H1 (cell line): ENCODE measurements at regions not wholly inside any gene's neighbourhood (a gene's known extent, or its start where the extent isn't known, plus 50 kb on each side); places are given as distances from the start of the nearest gene placed in this dataset.

Experiments
- JUN ChIP-seq: IDR thresholded peaks from 2 replicates; pipeline ENCODE4 v1.6.1; 2011; ENCODE audit warnings: low read depth, mild to moderate bottlenecking, improper control_type of control experiment, low read length
- SIX5 ChIP-seq: IDR thresholded peaks from 2 replicates; pipeline ENCODE4 v1.6.1; 2011; ENCODE audit warnings: mild to moderate bottlenecking, low read depth, low read length

- no peak for TF ChIP-seq SIX5
- TF ChIP-seq JUN = no peak
Measured at GRCh38 chr12:33828326-33828725, 194.0 kb upstream of the ALG10 start (continued).
